ENCODE measurements at regions not wholly inside any gene's neighbourhood (a gene's known extent, or its start where the extent isn't known, plus 50 kb on each side); places are given as distances from the start of the nearest gene placed in this dataset.

DNA sequence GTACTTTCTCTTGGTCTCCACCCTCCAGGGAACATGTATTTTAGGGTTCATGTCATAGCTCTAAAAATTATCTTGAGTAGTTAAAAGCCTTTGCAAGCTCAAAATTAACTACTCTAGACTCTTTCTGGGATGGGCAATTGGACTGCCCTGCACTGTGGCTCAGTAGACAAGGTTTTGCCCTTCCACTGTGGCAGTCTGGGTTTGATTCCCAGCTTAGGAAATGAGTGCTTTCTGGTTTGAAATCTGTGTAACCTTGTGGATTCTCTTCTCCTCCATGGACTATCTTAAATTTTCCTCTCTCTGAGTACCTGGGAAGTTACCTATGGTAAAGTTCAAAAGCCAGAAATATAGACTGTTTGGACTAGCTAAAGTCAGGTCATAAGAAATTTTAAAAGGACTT lies 94.6 kb upstream of the UST start:
- no peaks in the 10 kb centered on the region for H3K36me3 ChIP-seq (replicated peaks in 1 of 2; ENCODE audit: control extremely low read depth in 1 of 2, control insufficient read depth in 1 of 2, extremely low read depth in 1 of 2, insufficient read depth in 2 of 2, low read length in 1 of 2)
- no peak for TF ChIP-seq EZH2 (IDR thresholded peaks at IDR 0.05; ENCODE audit: borderline replicate concordance, insufficient read depth, low read depth, low read length, poor library complexity, severe bottlenecking)
- TF ChIP-seq, protein P1, sequence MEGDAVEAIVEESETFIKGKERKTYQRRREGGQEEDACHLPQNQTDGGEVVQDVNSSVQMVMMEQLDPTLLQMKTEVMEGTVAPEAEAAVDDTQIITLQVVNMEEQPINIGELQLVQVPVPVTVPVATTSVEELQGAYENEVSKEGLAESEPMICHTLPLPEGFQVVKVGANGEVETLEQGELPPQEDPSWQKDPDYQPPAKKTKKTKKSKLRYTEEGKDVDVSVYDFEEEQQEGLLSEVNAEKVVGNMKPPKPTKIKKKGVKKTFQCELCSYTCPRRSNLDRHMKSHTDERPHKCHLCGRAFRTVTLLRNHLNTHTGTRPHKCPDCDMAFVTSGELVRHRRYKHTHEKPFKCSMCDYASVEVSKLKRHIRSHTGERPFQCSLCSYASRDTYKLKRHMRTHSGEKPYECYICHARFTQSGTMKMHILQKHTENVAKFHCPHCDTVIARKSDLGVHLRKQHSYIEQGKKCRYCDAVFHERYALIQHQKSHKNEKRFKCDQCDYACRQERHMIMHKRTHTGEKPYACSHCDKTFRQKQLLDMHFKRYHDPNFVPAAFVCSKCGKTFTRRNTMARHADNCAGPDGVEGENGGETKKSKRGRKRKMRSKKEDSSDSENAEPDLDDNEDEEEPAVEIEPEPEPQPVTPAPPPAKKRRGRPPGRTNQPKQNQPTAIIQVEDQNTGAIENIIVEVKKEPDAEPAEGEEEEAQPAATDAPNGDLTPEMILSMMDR (IDR thresholded peaks at IDR 0.05), result no peak
- no peaks in the 10 kb centered on the region for H3K79me2 ChIP-seq (ENCODE audit: control insufficient read depth, insufficient read depth, low read length)
- CTCF ChIA-PET, result no interaction called here
- intact Hi-C loops (cut with micrococcal nuclease), result no loop called here
- H3K27ac Mint-ChIP-seq, result no peak overlapping the region
- H3K27ac ChIP-seq (ENCODE audit: low read length in 2 of 2), result no peak overlapping the region
- H3K27me3 Mint-ChIP-seq, result no peaks in the 10 kb centered on the region
- H2AFZ ChIP-seq (ENCODE audit: insufficient read depth, low read depth, low read length, poor library complexity, severe bottlenecking), result no peak overlapping the region
- POLR2A ChIA-PET, result no interaction called here
- peaks cover 33 to 34% of the 10 kb centered on the region in 2 donors for H3K4me1 ChIP-seq (ENCODE audit: control insufficient read depth in 2 of 2, insufficient read depth in 2 of 2, low read length in 2 of 2)
- H3K9me3 ChIP-seq (ENCODE audit: control extremely low read depth in 1 of 3, control insufficient read depth in 2 of 3, insufficient read depth in 1 of 3, low read length in 2 of 3), result peaks cover 0 to 6% (median 0%) of the 10 kb centered on the region in 3 donors
- DNase-seq (no peak), ATAC-seq (ENCODE audit: low read depth) (no peak)
- H3K4me1 Mint-ChIP-seq, result peaks cover 36% of the 10 kb centered on the region
- H3K4me3 ChIP-seq (ENCODE audit: control extremely low read depth in 1 of 5, extremely low read depth in 1 of 5, insufficient read depth in 1 of 5, low read depth in 2 of 5, low read length in 4 of 5), result no peak overlapping the region
- H3K9me3 Mint-ChIP-seq (ENCODE audit: insufficient read depth), result peaks cover 6% of the 10 kb centered on the region
- H3K9ac ChIP-seq (ENCODE audit: low read length), result no peak overlapping the region
- H3K4me3 Mint-ChIP-seq, result no peak overlapping the region
- no peak overlapping the region for H3K4me2 ChIP-seq (replicated peaks; ENCODE audit: low read depth, low read length, poor library complexity, severe bottlenecking)
- H4K20me1 ChIP-seq (ENCODE audit: control insufficient read depth, insufficient read depth, low read length, poor library complexity, severe bottlenecking), result no peaks in the 10 kb centered on the region
- H3K27me3 ChIP-seq (replicated peaks in 1 of 4; ENCODE audit: control extremely low read depth in 1 of 4, control insufficient read depth in 3 of 4, insufficient read depth in 4 of 4, low read length in 3 of 4), result no peaks in the 10 kb centered on the region

DNA sequence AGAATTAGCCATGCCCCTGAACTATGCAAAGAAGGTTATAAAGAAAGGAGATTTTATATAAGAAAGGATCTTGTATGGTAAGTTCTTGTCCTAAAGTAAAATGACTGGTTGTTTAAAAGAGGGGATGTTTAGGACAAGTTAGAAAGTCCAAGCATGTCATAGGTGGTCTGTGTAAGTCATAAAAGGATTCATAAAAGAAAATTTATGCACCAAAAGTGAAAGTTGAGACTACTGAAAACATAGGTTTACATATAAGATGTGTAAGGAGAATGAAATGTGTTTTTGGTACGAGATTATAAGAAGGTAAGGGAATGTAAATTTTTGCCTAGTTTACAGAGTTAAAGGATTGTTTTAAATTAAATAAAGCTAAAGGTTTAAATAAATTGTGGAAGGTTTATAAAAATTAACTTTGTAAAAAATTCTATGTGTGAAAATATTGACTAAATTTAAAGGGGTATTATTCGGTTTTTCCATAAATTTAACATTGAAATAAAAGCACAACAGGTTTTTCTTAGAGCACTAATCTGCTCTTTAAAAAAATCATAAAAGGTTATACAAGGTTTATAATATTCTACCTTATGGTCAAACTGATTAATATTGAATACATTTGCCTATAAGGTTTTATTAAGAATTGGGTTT lies 93.6 kb upstream of the UST start:
- no peak overlapping the region for H3K27ac Mint-ChIP-seq
- Histone ChIP-seq H3K4me2 (replicated peaks; ENCODE audit: low read depth, low read length, poor library complexity, severe bottlenecking) (no peak overlapping the region), H3K4me3 (ENCODE audit: control extremely low read depth in 1 of 5, extremely low read depth in 1 of 5, insufficient read depth in 1 of 5, low read depth in 2 of 5, low read length in 4 of 5) (no peak overlapping the region), H2AFZ (ENCODE audit: insufficient read depth, low read depth, low read length, poor library complexity, severe bottlenecking) (no peak overlapping the region), H3K79me2 (ENCODE audit: control insufficient read depth, insufficient read depth, low read length) (no peaks in the 10 kb centered on the region), H3K27ac (ENCODE audit: low read length in 2 of 2) (no peak overlapping the region), H4K20me1 (ENCODE audit: control insufficient read depth, insufficient read depth, low read length, poor library complexity, severe bottlenecking) (no peaks in the 10 kb centered on the region), H3K27me3 (replicated peaks in 1 of 4; ENCODE audit: control extremely low read depth in 1 of 4, control insufficient read depth in 3 of 4, insufficient read depth in 4 of 4, low read length in 3 of 4) (no peaks in the 10 kb centered on the region), H3K36me3 (replicated peaks in 1 of 2; ENCODE audit: control extremely low read depth in 1 of 2, control insufficient read depth in 1 of 2, extremely low read depth in 1 of 2, insufficient read depth in 2 of 2, low read length in 1 of 2) (no peaks in the 10 kb centered on the region), H3K9ac (ENCODE audit: low read length) (no peak overlapping the region), H3K9me3 (ENCODE audit: control extremely low read depth in 1 of 3, control insufficient read depth in 2 of 3, insufficient read depth in 1 of 3, low read length in 2 of 3) (peaks cover 0 to 6% (median 2%) of the 10 kb centered on the region in 3 donors), H3K4me1 (ENCODE audit: control insufficient read depth in 2 of 2, insufficient read depth in 2 of 2, low read length in 2 of 2) (peaks cover 31 to 36% of the 10 kb centered on the region in 2 donors)
- ChIA-PET POLR2A (interaction anchor here (0.5 kb wide), 1 partner anchor 770 kb away, joined by 10 read pairs; no protein-coding TSS in a partner anchor), CTCF (no interaction called here)
- no peaks in the 10 kb centered on the region for H3K27me3 Mint-ChIP-seq
- peaks cover 9% of the 10 kb centered on the region for H3K9me3 Mint-ChIP-seq (ENCODE audit: insufficient read depth)
- no CpG with 5 or more reads among the region's 2 CpGs for WGBS (ENCODE audit: insufficient coverage)
- ATAC-seq (ENCODE audit: low read depth) (no peak), DNase-seq (no peak)
- H3K4me1 Mint-ChIP-seq, result peaks cover 36% of the 10 kb centered on the region
- intact Hi-C loops (cut with micrococcal nuclease), result no loop called here
- H3K4me3 Mint-ChIP-seq, result no peak overlapping the region
- no peak for TF ChIP-seq EZH2 (IDR thresholded peaks at IDR 0.05; ENCODE audit: borderline replicate concordance, insufficient read depth, low read depth, low read length, poor library complexity, severe bottlenecking)
- TF ChIP-seq, protein P1 (IDR thresholded peaks at IDR 0.05), result no peak

All from B cell (primary cell).